Bronchial epithelial cell (primary cell): ENCODE measurements at regions not wholly inside any gene's neighbourhood (a gene's known extent, or its start where the extent isn't known, plus 50 kb on each side); places are given as distances from the start of the nearest gene placed in this dataset.

Experiments
- DNase-seq: peaks from one replicate; pipeline ENCODE4 v3.0.0-alpha.2; 2010; ENCODE audit warnings: low read depth
- FAIRE-seq: peaks from 2 replicates; lab custom pipeline; 2011; peaks lifted over from hg19 to GRCh38; lab: Jason Lieb, UNC
- H3K27me3 ChIP-seq: 2 replicates; pipeline ENCODE4 v1.5.1; 2011; ENCODE audit warnings: low read length; ENCODE audit not compliant: control insufficient read depth, insufficient read depth
- H3K36me3 ChIP-seq: 2 replicates; pipeline ENCODE4 v1.5.1; 2011; ENCODE audit warnings: low read length; ENCODE audit not compliant: control insufficient read depth, insufficient read depth
- H3K4me3 ChIP-seq: 2 replicates; pipeline ENCODE4 v1.5.1; 2011; ENCODE audit warnings: mild to moderate bottlenecking, low read depth, low read length, control low read depth
- TF ChIP-seq, protein P1 (sequence below): IDR thresholded peaks from 2 replicates; pipeline ENCODE4 v1.5.1; 2011; ENCODE audit warnings: mild to moderate bottlenecking, moderate library complexity, low read length, control low read depth, inconsistent platforms; ENCODE audit not compliant: insufficient read depth, severe bottlenecking

DNA sequence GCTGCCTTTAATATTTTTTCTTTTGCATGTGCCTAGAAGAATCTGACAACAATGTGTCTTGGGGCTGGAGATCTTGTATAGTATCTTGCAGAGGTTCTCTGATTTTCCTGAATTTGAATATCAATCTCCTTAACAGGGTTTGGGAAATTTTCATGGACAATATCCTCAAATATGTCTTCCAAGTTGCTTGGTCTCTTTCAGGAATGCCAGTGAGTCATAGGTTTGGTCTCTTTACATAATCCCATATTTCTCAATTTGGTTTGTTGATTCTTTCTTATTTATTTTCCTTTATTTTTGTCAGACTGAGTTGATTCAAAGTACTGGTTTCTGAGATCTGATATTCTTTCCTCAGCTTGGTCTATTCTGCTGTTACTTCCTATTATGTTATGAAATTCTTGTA lies 208.7 kb upstream of the GLI3 start:
- no peaks in the 10 kb centered on the region for H3K36me3 ChIP-seq
- TF ChIP-seq, protein P1, sequence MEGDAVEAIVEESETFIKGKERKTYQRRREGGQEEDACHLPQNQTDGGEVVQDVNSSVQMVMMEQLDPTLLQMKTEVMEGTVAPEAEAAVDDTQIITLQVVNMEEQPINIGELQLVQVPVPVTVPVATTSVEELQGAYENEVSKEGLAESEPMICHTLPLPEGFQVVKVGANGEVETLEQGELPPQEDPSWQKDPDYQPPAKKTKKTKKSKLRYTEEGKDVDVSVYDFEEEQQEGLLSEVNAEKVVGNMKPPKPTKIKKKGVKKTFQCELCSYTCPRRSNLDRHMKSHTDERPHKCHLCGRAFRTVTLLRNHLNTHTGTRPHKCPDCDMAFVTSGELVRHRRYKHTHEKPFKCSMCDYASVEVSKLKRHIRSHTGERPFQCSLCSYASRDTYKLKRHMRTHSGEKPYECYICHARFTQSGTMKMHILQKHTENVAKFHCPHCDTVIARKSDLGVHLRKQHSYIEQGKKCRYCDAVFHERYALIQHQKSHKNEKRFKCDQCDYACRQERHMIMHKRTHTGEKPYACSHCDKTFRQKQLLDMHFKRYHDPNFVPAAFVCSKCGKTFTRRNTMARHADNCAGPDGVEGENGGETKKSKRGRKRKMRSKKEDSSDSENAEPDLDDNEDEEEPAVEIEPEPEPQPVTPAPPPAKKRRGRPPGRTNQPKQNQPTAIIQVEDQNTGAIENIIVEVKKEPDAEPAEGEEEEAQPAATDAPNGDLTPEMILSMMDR: no peak
- no peaks in the 10 kb centered on the region for H3K27me3 ChIP-seq
- no peak overlapping the region for H3K4me3 ChIP-seq
- DNase-seq (peak; percentile 64), FAIRE-seq (no peak)

DNA sequence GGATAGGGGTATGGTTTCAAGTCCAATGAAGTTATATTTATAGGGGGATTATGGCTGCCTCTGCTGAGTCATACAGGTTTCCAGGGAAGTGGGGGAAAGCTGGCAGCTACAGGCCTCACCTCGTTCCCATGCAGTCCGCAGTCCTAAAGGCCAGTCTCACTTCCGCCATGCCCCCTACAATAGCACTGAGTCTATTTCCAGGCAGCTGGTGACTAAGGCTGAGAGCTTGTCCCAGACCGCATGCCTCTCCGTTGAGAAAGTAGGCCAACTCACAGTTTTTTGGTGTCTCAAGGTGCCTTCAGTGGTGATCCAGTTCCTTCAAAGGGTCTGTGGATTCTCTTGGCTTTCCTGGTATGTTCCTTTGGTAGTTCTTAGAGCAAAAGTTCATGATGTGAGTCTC lies 203.9 kb upstream of the GLI3 start:
- DNase-seq: no peak
- Histone ChIP-seq H3K36me3 (no peaks in the 10 kb centered on the region), H3K4me3 (no peak overlapping the region), H3K27me3 (no peaks in the 10 kb centered on the region)
- TF ChIP-seq, protein P1: no peak
- FAIRE-seq: no peak

DNA sequence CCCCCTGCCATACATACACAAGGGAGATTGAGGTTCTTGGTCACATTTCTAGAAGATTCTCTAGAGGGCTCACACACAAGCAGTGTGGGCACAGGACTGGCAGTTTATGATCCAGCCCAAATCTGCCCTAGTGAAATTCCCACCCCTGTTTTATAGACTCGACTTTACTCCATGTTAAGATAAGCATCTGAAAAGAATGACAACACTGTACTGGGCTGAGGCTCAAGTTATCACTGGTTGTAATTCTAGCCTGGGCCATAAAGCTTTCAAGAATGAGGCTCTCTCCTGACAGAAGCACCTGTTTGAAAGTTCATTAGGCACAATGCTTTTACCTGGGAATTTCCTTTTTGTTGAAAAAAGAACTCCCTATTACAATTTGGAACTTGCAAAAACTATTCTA lies 195.6 kb upstream of the GLI3 start:
- DNase-seq: no peak
- H3K27me3 ChIP-seq: no peaks in the 10 kb centered on the region
- no peak for FAIRE-seq
- no peak overlapping the region for H3K4me3 ChIP-seq
- TF ChIP-seq, protein P1: no peak
- no peaks in the 10 kb centered on the region for H3K36me3 ChIP-seq

DNA sequence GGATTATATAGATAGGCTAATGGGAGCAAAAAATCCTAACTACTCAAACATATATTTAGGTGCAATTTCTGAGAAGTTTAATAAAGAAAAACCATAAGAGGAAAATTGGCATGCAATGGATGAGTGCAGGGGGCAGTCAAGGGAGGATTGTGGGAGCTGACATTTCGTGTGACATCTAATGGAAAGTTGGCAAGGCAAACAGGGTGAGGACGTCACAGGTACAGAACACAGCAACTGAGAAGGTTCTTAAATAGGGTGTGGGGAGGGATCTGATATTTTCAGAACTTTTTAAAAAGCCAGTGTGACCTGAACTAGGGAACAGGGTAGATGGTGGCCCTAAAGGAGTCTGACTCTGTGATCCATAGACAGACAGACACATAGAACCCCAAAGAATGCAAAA lies 194.9 kb upstream of the GLI3 start:
- no peak overlapping the region for H3K4me3 ChIP-seq
- no peaks in the 10 kb centered on the region for H3K27me3 ChIP-seq
- TF ChIP-seq, protein P1: no peak
- no peak for FAIRE-seq
- no peaks in the 10 kb centered on the region for H3K36me3 ChIP-seq
- DNase-seq: no peak

DNA sequence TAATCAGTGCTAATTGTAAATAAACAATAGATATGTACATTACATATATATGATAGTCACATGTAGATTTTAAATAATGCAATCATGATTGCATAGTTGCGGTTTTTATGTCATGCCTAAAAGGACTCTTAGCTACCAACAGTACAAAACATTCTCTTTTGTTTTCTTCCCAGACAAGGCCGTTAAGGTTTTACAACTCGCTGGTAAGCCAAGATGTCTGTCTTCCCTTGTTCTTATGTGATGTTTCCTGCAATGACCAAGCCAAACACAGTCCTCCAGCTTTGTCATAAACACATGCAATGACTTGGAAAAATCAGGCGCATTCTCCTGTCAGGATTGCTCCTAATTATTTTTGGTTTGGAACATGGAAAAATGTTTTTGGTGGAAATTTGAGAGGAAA lies 192.3 kb upstream of the GLI3 start:
- H3K36me3 ChIP-seq: no peaks in the 10 kb centered on the region
- DNase-seq: no peak
- no peak overlapping the region for H3K4me3 ChIP-seq
- TF ChIP-seq, protein P1: no peak
- FAIRE-seq: no peak
- no peaks in the 10 kb centered on the region for H3K27me3 ChIP-seq

DNA sequence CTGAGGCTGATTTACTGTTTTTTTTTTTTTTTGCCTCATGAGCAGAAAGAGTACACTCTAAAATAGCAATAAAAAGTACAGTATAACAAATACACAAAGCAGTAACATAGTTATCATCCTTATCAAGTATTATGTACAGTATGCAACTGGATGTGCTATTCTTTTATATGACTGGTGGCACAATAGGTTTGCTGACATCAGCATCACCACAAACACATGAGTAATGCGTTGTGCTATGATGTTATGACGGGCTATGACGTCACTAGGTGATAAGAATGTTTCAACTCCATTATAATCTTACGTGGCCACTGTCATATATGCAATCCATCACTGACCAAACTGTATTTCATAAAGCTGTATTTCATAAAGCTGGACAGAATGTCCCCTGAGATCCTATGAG lies 189.2 kb upstream of the GLI3 start:
- peaks cover 2% of the 10 kb centered on the region for H3K27me3 ChIP-seq
- no peak overlapping the region for H3K4me3 ChIP-seq
- DNase-seq: peak; percentile 40
- H3K36me3 ChIP-seq: no peaks in the 10 kb centered on the region
- FAIRE-seq: no peak
- TF ChIP-seq, protein P1: no peak
